ENCODE measurements at regions not wholly inside any gene's neighbourhood (a gene's known extent, or its start where the extent isn't known, plus 50 kb on each side); places are given as distances from the start of the nearest gene placed in this dataset.

DNA sequence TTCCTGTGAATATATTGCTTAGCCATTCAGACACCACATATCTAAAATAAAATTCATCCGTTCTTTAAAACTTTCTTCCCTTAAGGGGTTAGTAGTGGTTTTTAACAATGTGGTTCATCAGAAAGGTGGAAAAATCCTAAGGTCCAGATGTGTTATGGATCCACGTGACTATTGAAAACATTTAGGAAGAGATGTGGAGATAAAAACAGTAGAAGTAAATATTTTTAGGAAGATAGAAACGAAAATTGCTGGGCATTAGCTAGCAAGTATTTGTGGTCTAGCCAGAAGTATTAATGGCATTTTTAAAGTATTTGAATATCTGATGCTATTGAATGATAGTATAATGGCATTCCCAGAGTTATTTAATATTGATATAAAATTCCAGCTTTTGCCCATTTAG is 180.8 kb downstream of the LTN1 start:
- TF ChIP-seq, protein P1, sequence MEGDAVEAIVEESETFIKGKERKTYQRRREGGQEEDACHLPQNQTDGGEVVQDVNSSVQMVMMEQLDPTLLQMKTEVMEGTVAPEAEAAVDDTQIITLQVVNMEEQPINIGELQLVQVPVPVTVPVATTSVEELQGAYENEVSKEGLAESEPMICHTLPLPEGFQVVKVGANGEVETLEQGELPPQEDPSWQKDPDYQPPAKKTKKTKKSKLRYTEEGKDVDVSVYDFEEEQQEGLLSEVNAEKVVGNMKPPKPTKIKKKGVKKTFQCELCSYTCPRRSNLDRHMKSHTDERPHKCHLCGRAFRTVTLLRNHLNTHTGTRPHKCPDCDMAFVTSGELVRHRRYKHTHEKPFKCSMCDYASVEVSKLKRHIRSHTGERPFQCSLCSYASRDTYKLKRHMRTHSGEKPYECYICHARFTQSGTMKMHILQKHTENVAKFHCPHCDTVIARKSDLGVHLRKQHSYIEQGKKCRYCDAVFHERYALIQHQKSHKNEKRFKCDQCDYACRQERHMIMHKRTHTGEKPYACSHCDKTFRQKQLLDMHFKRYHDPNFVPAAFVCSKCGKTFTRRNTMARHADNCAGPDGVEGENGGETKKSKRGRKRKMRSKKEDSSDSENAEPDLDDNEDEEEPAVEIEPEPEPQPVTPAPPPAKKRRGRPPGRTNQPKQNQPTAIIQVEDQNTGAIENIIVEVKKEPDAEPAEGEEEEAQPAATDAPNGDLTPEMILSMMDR (IDR thresholded peaks at IDR 0.05; ENCODE audit: insufficient read depth, low read length, poor library complexity, severe bottlenecking) = no peak
- no peak for TF ChIP-seq EZH2phosphoT487 (conservative IDR thresholded peaks at IDR 0.05; ENCODE audit: low read length)
